NOMO-1 treated with dmso at 0.1 percent for 144 hours (cell line): ENCODE measurements at regions not wholly inside any gene's neighbourhood (a gene's known extent, or its start where the extent isn't known, plus 50 kb on each side); places are given as distances from the start of the nearest gene placed in this dataset.

Source experiments
- DNase-seq: peaks from one replicate; lab custom pipeline; 2025; ENCODE audit not compliant: unreplicated experiment; lab: John Stamatoyannopoulos, UW

DNA sequence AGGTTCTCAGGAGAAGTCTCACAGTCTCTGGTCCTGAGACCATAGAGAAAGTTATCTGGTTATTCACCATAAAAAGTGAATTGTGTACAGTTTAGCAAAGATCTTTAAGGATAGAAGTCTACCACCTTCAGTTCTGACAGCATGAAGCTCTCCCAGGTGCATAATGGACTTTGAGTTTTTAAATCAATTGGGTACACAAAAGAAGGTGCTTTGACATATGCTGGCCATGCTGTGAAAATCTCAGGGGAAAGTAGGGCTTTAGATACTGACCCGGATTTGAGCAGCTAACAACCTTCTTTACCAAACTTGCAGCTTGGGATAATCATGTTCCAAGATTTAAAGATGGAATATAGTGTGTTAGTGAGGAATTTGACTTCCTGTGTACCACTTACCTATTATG, 264.2 kb downstream of the ZSWIM6 start:
- DNase-seq: no peak

DNA sequence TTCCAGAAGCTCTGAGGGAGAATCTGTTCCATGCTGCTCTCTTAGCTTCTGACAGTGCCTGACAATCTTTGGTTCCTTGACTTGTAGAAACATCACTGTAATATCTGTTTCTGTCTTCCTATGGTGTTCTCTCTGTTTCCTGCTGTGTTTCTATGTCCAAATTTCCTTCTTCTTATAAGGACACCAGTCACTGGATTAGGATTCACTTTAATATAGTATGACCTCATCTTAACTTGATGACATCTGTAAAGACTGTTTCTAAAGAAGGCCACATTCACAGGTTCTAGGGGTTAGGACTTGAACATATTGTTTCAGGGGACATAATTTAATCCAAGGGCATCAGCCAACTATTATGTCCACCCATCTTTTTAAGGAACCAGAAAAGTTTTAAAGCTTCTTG, 265.6 kb downstream of the ZSWIM6 start:
- DNase-seq: no peak

DNA sequence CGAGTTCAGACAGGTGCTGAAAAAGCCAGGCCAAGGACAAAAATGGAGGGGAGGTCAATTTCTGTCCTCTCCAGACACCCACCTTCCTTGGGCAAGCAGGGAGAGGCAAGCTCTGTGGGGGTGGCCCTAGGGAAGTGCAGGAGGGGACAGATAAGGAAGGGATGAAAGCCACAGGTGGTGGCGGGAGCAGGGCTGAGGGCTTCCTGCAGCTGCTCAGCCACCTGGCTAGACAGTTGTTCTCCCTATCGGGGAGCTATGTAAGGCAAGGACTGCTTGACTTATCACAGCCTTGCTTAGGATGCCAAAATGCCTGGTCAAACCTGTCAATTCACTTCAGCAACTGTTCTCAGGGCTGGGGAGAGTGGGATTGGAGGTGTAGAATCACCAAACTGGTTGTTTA, 266.1 kb downstream of the ZSWIM6 start:
- no peak for DNase-seq

- no peak for DNase-seq
Measured at GRCh38 chr5:61599370-61600122, 267.5 kb downstream of the ZSWIM6 start.

DNA sequence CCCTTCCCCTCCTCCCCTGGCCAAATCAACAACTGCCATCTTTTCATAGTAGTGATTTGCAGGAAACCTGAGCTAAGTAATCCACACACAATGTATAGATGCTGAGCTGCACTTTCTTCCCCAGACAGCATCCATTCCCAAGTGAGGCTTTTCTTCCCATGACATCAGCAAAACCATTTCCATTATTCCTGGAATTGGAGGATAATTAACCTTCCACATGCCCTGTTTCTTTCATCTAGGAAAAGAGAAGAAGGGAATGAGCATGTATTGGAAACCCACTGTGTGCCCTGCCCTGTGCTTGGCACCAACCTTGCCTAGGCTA, 268.0 kb downstream of the ZSWIM6 start:
- DNase-seq: no peak

DNA sequence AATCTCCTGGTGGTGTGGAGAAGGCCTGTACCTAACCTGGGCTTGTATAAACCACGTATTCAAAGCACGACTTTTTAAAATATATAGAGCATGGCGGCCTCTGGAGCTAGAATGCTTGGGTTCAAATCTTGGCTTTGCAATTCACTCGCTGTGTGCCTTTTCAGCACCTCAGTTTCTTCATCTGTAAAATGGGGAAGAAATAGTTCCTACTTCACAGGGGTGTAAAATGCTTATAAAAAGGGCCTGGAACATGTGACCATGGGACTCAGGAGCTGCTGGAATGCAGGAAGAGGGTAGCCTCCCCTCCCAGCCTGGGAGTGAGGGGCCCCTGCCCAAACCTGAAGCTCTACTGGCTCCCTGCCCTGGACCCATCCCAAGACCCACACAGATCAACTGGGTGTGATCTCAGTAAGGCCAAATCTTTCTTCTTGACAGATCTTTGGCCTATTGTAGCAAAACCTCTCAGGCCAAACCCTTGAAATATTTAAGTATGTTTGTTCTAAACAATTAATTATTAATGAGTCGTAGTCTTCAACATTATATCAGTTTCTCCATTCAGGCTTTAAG, 269.0 kb downstream of the ZSWIM6 start:
- no peak for DNase-seq

- DNase-seq: no peak
Measured at GRCh38 chr5:61603211-61603908, 271.3 kb downstream of the ZSWIM6 start.

GRCh38 chr5:61604076-61605025, 272.3 kb downstream of the ZSWIM6 start:
- no peak for DNase-seq

GRCh38 chr5:61609840-61610677, 278.0 kb downstream of the ZSWIM6 start:
- DNase-seq: no peak

DNA sequence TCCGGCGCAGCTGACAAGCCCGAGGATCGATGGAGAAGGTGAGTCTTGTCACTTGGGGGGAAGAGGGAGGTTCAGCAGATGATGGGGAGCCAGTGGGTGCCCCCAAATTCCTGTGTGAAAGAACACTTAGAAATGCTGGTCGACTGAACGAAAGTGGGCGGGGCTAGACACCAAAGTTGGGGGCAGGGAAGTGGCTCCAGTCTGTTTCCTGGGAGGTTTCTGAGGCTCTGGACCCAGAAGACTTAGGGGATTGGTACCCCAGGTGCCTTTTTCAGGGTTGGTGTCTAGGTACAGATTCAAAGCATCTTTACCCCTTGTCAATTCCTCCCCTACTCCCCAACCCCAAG, 278.6 kb downstream of the ZSWIM6 start:
- no peak for DNase-seq

DNA sequence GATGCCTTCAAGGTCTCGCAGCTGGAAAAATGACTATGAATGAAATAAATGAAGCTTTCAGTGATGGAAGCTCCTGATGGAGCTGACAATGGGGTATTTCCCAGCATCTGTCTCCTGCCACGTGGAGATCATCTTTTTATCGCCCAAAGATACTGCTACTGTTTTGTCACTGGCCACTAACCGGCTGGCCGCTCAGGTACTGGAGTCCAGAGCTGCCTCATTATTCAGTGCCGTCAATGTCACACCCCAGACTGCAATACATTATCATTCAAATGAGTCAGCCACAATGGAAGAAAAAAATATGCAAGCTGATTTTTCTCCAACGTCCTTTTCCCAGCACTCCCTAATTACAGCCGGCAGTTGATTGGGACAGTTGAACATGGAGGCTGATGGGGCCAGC, 280.4 kb downstream of the ZSWIM6 start:
- DNase-seq: no peak

- no peak for DNase-seq
Measured at GRCh38 chr5:61613679-61614078, 281.6 kb downstream of the ZSWIM6 start.

DNA sequence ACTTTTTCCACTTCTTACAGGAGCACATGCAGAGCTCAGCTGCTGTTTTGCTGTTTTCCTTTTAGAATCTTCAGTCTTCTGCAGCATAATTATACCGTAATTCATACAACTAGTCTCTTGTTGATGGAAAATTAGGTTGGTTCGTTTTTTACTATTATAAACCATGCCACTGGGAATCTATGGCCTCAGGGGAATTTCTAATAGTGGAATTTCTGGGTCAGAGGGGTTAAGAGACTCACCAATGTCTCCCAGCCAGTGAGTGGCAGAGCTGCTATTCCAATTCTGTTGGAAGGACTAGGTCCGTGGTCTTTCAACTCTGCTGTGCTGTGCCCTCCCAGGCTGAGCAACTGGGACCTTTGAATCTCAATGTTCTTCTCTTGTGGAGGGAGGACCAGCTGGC, 282.5 kb downstream of the ZSWIM6 start:
- DNase-seq: no peak

GRCh38 chr5:61617039-61617438, 285.0 kb downstream of the ZSWIM6 start:
- no peak for DNase-seq

DNA sequence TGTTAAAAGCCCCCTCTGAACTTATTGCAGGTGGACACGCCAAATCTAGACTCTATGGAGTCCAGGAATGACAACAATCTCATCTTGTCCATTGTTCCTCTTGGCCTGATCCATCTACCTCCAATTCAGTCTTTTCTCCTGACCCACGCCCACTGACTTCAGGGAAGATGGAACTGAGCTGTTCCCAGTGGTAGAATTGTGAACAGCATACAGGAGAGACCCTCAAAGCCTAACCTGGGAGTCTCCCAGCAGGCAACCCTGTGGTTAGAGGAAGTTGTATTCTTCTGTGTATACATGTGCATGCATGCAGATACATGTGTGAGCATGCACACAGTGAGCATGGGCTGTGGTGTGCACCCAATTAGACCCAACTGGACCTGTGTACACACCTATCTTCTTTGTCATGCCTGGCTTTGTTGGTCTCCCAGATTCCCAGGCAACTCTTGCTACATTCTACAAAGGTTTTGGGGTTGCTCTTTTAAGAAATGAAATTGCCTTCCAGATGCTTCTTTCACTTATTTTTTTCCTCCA, 286.0 kb downstream of the ZSWIM6 start:
- DNase-seq: no peak

DNA sequence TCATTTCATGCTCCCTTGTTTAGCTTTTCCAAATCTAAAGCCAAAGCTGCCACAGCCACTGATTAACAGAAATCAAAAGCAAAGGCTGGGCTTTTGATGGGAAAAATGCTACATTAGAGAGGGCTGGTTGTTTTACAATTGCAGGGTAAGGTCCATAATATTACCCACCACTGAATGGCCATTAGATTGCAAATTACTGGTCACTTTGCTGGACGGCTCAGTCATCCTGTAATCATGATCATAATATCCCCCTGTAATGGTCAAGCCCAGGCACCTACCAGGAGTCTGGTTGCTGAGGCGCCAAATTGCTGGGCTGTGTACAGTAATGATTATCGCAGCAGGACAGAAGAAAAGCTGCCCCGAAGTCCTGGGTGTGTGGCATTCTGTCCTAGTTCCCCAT, 286.5 kb downstream of the ZSWIM6 start:
- DNase-seq: no peak

DNA sequence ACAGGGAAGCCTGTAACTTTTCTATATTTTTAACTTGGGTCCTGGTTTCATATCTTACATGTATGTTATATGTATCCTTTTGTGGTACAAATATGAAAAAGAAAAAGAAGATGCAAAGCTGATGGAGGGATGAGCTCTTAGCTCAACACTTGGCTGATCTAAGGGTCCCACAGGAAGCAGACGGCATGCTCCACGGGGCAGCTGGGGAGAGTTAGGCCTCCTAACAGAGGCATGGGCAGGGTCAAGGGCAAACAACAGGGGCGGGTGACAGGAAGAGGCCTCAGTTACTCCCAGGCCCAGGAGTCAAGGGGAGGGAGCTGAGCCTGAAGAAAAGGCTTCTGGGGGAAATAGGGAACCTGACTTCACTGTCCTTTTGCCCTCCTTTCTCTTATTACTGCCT, 287.2 kb downstream of the ZSWIM6 start:
- DNase-seq: no peak

DNA sequence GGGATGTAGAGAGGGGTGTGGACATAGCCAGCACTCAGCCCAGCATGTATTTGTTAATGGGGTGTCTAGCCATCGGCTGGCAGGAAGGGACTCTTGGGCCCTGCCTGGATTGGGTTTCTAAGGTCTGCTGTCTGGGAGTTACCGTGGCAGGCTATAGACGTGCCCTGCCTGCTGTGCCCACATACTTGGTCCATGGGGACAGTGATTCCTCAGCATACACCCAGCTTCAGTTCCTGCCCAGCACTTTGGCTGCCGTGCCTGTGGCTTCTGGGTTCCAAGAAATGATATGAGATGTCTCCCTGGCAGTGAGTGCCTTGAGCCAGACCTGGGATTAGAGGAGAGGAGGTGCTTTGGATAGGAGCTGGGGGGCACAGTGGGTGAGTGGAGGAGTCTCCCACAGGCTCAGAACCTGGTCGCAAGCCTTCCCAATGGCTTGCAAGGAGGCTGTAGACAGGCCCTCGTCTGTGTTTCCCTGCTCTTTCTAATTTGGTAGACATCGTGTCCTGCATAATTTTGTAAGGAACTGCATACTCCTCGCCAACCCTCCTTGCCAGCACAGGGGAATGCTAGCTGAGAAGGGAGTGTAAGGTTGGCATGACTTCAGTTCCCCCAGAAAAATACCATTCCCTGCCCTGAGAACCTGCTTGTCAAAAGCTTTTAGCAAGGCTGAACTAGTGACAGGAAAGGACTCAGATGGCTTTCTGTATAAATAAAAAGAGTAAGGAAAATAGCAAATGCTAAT, 287.9 kb downstream of the ZSWIM6 start:
- DNase-seq: no peak

DNA sequence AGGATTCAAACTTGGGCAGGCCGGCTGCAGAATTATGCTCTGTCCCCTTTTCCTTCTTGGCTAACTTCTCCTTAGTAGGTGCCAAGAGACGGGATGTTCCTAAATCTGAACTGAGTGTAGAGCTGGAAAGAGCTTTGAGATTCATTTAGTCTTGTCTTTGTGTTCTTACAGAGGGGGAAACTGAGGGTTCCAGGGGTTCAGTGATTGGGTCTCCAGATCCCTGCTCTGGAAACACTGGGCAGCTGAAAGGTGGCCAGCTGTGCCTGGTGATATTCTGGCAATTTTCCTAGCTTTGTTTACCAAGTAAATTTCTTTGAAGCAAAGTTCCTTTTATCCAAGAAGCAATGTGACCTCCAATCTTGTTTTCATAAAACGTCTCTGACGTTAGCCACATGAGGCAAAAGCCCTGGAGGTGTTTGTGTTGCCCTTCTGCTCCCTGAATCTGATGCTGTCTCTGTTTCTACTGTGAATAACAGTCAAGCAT, 288.7 kb downstream of the ZSWIM6 start:
- no peak for DNase-seq
